Activated naive CD4-positive, alpha-beta T cell treated with anti-CD3 and anti-CD28 coated beads for 36 hours (primary cell): ENCODE measurements at regions not wholly inside any gene's neighbourhood (a gene's known extent, or its start where the extent isn't known, plus 50 kb on each side); places are given as distances from the start of the nearest gene placed in this dataset.

Experiments
- CTCF ChIA-PET: fragments of 350-600 bp; sonication (Branson Sonifier 250); formaldehyde crosslinking; loops from one replicate; lab custom pipeline; 2021; ENCODE audit warnings: antibody characterized with exemption; lab: Charles Lee
- DNase-seq: peaks from one replicate; pipeline ENCODE4 v3.0.0-alpha.2; 2020
- H3K27ac Mint-ChIP-seq: one replicate; pipeline ENCODE4 v1.8.0; 2021; ENCODE audit warnings: mild to moderate bottlenecking, mixed read lengths
- H3K27me3 Mint-ChIP-seq: one replicate; pipeline ENCODE4 v1.8.0; 2021; ENCODE audit warnings: low read depth, mixed read lengths
- H3K36me3 Mint-ChIP-seq: one replicate; pipeline ENCODE4 v1.8.0; 2021; ENCODE audit warnings: low read depth, mixed read lengths
- H3K4me1 Mint-ChIP-seq: one replicate; pipeline ENCODE4 v1.8.0; 2021; ENCODE audit warnings: low read depth, mixed read lengths
- H3K4me3 Mint-ChIP-seq: one replicate; pipeline ENCODE4 v1.8.0; 2021; ENCODE audit warnings: mild to moderate bottlenecking, moderate library complexity, mixed read lengths
- H3K9me3 Mint-ChIP-seq: one replicate; pipeline ENCODE4 v1.8.0; 2021; ENCODE audit warnings: mixed read lengths
- intact Hi-C: fragments of 100-400 bp; cut with micrococcal nuclease; formaldehyde crosslinking; loops from one replicate; pipeline ENCODE4 v1.15.1; 2023

DNA sequence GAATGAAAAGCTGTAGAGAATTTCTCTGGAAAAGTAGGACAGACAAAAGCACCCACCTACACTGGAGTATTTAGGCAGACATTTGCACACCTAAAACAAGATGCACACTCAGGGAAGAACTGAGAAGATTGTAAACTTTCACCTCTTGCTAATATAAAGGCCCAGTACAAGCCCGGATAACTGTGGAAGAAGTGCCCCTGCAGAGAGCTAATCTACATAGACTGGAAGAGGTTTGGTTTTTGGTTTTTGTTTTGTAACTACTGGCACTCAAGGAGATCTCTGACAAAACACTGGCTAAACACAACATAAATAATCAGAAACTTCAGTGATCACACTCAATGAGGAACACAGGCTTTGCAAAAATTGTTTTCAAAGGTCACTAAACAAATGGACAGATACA, 782.2 kb upstream of the SLC8A1 start:
- CTCF ChIA-PET, result no interaction called here

DNA sequence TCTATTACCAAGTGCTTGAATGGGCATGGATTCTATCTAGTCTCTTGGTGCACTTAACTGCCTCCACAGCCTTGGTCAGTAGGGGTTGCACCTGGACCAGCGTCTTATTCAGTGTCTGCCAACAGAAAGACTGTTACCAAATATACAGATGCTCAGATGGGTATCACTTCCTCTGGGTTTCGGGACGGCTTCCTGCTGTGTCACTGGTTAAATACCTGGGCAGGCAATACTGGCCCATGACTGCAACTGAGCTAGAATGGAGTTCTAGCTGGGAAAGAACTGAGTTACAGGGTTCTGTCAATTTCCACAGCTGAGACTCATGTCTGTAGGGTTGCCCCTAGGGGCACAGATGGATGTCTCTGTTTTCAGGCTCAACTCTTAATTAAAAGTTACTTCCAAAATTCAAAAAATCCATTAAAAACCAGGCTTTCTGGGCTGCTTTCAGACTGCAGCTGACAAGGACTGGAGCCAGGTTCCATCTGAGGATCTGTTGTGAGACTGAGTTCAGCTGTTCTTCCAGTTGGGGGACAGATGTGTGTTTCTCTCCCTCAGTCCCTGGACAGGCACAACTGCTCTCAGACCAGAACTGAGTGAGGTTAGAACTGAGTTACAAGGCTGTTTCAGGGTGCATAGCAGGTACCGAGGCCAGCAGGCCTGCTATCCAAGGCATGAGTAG, 789.6 kb upstream of the SLC8A1 start:
- intact Hi-C loops, result no loop called here
- Mint-ChIP-seq H3K27me3 (no peaks in the 10 kb centered on the region), H3K9me3 (peaks cover 5% of the 10 kb centered on the region), H3K4me3 (no peak overlapping the region), H3K36me3 (no peaks in the 10 kb centered on the region), H3K27ac (no peak overlapping the region), H3K4me1 (no peaks in the 10 kb centered on the region)
- DNase-seq, result no peak
- CTCF ChIA-PET, result interaction anchor here (0.6 kb wide), 1 partner anchor 1328 kb away, joined by 3 read pairs; no protein-coding TSS in a partner anchor

More for the DNA sequence above, 782.2 kb upstream of the SLC8A1 start:
- Mint-ChIP-seq H3K36me3 (no peaks in the 10 kb centered on the region), H3K27ac (no peak overlapping the region), H3K27me3 (no peaks in the 10 kb centered on the region), H3K4me3 (no peak overlapping the region), H3K9me3 (peaks cover 28% of the 10 kb centered on the region), H3K4me1 (no peaks in the 10 kb centered on the region)
- intact Hi-C loops, result no loop called here
- DNase-seq, result no peak

DNA sequence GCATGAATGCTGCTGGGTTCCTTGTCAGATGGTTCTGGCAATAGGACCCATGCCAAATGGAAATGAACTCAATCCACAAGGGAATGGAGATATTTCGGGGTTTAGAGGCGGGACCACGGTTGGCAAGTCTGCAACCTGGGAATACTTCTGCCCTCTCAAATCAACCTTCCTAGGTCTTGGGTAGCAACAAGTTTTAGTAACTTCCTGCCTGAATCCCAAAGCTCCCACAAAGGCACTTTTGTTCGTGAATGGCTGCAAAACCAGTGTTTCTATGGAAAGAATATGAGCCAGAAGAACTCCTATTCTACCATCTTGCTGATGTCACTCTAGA, 790.1 kb upstream of the SLC8A1 start:
- CTCF ChIA-PET, result no interaction called here
- H3K9me3 Mint-ChIP-seq, result peaks cover 5% of the 10 kb centered on the region
- intact Hi-C loops, result no loop called here

DNA sequence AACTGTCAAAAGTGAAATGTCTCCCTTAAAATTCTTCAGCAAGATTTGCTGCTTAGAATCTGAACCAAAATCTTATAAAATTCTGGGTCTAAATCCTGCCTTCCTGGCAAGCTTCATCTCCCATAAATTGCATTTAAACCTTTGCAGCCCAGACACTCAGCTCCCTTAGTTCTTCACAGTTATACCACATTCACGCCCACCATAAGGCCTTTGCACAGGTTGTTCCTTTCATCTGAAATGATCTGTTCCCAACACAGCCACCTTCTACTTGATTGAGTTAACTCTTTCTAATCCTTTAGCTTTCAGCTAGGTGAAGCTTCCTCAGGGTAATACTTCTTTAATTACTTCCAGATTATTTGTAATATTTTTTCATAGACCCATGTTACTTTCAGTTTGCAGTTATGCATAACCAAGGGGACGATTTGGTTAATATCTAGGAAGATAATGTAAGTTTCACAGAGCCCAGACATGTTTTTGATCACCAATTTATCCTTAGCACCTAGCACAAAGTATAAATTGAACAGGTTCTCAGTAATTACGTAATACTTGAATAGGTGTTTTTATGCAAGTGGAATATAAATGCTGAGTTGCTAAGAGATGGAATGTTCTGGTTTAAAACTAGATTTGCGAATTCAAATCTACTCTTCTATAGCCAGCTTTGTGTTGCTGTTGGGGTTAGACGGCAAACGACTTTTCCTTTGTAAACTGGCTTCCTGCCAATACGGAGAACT, 779.7 kb upstream of the PKDCC start:
- no peaks in the 10 kb centered on the region for H3K9me3 Mint-ChIP-seq
- H3K27me3 Mint-ChIP-seq, result no peaks in the 10 kb centered on the region
- no peak overlapping the region for H3K27ac Mint-ChIP-seq
- H3K36me3 Mint-ChIP-seq, result no peaks in the 10 kb centered on the region
- CTCF ChIA-PET, result no interaction called here
- H3K4me1 Mint-ChIP-seq, result no peaks in the 10 kb centered on the region
- H3K4me3 Mint-ChIP-seq, result no peak overlapping the region
- no peak for DNase-seq
- intact Hi-C loops, result no loop called here

More for the DNA sequence above, 790.1 kb upstream of the SLC8A1 start:
- H3K36me3 Mint-ChIP-seq, result no peaks in the 10 kb centered on the region
- H3K27me3 Mint-ChIP-seq, result no peaks in the 10 kb centered on the region
- no peak for DNase-seq
- H3K4me3 Mint-ChIP-seq, result no peak overlapping the region
- no peak overlapping the region for H3K27ac Mint-ChIP-seq
- H3K4me1 Mint-ChIP-seq, result no peaks in the 10 kb centered on the region

DNA sequence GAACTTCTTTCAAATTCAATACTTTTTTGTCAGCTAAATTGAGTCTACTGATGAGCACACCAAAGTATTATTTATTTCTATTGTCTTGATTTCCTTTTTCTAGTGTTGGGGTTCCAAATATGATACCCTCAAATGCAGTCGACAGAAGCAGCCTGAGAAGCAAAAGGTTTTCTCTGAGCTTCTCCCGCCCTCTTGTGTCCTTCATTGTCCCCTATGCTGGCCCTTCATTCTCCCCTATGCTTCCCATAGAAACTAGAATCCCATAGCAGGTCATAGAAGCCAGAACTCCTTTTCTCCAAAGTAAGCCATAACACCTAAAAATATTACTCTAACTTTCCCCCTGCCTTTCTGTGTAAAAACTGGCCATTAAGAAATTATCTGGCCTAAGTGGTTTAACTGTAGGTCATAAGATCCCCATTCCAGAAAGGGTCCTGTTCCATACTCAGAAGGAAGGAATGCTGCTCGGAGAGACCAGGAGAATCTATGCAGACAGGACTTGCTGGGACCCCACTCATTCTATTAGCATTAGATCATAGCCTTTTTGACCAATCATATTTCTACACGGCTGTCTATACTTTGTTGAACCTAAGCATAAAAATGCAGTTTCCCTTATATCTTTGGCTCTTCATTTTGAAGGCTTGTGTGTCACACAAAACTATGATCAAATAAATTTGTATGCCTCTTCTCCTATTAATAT, 764.6 kb upstream of the PKDCC start:
- Mint-ChIP-seq H3K27ac (no peak overlapping the region), H3K27me3 (no peaks in the 10 kb centered on the region), H3K4me1 (no peaks in the 10 kb centered on the region), H3K4me3 (no peak overlapping the region), H3K9me3 (no peaks in the 10 kb centered on the region), H3K36me3 (no peaks in the 10 kb centered on the region)
- intact Hi-C loops, result no loop called here
- CTCF ChIA-PET, result no interaction called here
- no peak for DNase-seq

DNA sequence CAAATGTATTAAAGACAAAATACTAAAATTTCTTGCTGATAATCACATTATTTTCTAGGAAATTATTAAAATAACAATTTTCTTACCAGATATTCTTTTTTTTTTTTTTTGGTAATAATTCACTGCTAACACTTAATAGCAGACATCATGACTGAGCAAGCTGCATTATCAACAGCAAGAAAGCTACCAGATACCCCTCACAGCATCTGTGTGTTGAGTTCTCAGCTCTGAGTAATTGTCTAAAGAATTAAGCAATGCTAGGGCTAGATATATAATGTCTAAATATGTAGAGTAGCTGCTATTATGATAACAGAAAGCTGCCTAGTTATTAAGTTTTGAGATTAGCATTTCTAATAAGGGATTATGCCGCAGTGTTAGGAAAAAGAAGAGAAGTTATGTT, 754.3 kb upstream of the PKDCC start:
- Mint-ChIP-seq H3K4me3 (no peak overlapping the region), H3K9me3 (peaks cover 4% of the 10 kb centered on the region), H3K27me3 (no peaks in the 10 kb centered on the region), H3K36me3 (no peaks in the 10 kb centered on the region), H3K27ac (no peak overlapping the region), H3K4me1 (no peaks in the 10 kb centered on the region)
- CTCF ChIA-PET, result no interaction called here
- intact Hi-C loops, result no loop called here
- no peak for DNase-seq

DNA sequence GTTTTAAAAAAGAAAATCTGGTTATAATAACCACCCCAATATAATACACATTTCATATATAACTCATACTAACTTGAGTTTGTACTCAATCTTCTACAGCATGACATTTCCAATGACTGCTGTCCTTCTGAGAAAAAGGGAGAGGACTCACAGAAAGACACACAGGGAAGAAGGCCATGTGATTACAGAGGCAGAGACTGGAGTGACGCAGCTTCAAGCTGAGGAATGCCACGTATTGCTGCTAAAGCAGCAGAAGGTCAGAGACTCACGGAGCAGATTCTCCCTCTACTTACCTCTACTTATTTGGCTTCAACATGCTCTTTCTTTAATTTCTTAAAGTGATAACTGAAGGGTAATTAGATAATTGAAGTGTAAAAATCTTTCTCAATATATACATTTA, 753.5 kb upstream of the PKDCC start:
- CTCF ChIA-PET, result no interaction called here

DNA sequence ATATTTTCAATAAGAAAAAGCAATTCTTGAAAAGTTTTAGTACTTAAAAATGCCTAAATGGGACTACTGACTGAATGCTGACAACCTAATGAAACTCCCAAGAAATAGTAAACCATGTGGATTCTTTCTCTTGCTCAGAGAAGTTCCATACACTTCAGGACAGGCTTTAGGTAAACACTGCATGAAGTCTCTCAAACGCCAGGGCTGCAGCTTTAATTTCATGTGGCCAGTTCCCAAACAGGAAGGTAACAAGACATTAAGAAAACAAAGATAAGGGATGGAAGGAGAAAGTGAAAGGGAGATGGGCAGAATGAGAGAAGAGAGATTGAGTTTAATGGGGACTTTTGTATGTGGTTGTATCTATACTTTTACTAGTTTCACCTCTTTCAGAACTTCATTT, 734.7 kb upstream of the PKDCC start:
- H3K27ac Mint-ChIP-seq, result no peak overlapping the region
- no peaks in the 10 kb centered on the region for H3K4me1 Mint-ChIP-seq
- H3K36me3 Mint-ChIP-seq, result no peaks in the 10 kb centered on the region
- peaks cover 3% of the 10 kb centered on the region for H3K9me3 Mint-ChIP-seq
- intact Hi-C loops, result no loop called here
- no peak overlapping the region for H3K4me3 Mint-ChIP-seq
- H3K27me3 Mint-ChIP-seq, result no peaks in the 10 kb centered on the region
- CTCF ChIA-PET, result interaction anchor here (0.7 kb wide), 1 partner anchor 238 kb away, joined by 4 read pairs; no protein-coding TSS in a partner anchor
- no peak for DNase-seq

More for the DNA sequence above, 753.5 kb upstream of the PKDCC start:
- no peak overlapping the region for H3K27ac Mint-ChIP-seq
- no peak overlapping the region for H3K4me3 Mint-ChIP-seq
- H3K4me1 Mint-ChIP-seq, result no peaks in the 10 kb centered on the region
- intact Hi-C loops, result no loop called here
- no peaks in the 10 kb centered on the region for H3K27me3 Mint-ChIP-seq
- no peak for DNase-seq
- H3K36me3 Mint-ChIP-seq, result no peaks in the 10 kb centered on the region
- H3K9me3 Mint-ChIP-seq, result peaks cover 4% of the 10 kb centered on the region

DNA sequence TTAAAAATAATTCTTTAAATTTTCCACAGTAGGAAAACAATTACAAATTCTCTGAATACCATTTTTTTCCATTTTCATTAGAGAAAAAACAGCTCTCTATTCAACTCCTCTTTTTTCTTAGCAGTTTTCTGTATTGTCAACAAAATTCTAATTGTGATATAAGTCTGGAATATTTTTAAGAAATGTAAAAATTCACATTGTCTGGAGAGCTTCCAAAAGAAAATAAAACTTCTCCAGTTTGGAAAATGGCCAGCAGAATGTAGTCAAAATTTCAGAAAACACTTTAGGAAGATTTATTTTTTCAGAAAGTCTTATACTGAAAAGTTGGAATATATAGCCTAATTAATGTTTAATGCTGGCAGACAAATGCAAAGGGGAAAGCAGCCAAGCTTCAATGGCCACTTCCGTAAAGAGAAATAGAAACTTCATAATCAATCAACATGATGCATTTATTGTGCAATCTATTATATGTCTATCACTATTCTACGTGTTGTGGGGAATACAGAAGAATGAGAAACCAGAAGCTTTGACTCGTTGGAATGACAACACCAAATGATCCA, 733.2 kb upstream of the PKDCC start:
- H3K27ac Mint-ChIP-seq, result no peak overlapping the region
- peaks cover 3% of the 10 kb centered on the region for H3K9me3 Mint-ChIP-seq
- H3K36me3 Mint-ChIP-seq, result no peaks in the 10 kb centered on the region
- no peaks in the 10 kb centered on the region for H3K4me1 Mint-ChIP-seq
- intact Hi-C loops, result no loop called here
- no peak for DNase-seq
- H3K27me3 Mint-ChIP-seq, result no peaks in the 10 kb centered on the region
- H3K4me3 Mint-ChIP-seq, result no peak overlapping the region
- CTCF ChIA-PET, result interaction anchor here (0.6 kb wide), 1 partner anchor 367 kb away, joined by 3 read pairs; no protein-coding TSS in a partner anchor

DNA sequence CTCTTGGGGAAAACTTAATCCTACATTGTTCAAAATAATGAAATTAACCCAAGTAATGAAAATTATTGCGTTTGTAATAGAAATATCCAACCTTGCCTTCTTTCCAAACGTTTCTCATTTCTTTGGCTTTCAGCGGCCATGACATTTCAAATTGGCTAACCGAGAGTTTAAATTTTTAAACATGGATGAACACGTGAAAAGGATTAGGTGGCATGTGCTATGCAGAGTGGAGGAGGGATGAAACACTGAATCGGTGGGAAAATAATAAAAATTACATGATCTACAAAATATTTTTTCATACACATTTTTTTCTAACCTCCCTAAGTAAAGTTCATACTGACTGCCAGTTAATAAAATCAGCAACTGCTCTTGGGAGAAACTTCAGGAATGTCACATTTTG, 728.4 kb upstream of the PKDCC start:
- no peaks in the 10 kb centered on the region for H3K36me3 Mint-ChIP-seq
- no peak for DNase-seq
- peaks cover 3% of the 10 kb centered on the region for H3K9me3 Mint-ChIP-seq
- intact Hi-C loops, result no loop called here
- no peak overlapping the region for H3K27ac Mint-ChIP-seq
- CTCF ChIA-PET, result no interaction called here
- no peaks in the 10 kb centered on the region for H3K4me1 Mint-ChIP-seq
- H3K4me3 Mint-ChIP-seq, result no peak overlapping the region
- no peaks in the 10 kb centered on the region for H3K27me3 Mint-ChIP-seq

DNA sequence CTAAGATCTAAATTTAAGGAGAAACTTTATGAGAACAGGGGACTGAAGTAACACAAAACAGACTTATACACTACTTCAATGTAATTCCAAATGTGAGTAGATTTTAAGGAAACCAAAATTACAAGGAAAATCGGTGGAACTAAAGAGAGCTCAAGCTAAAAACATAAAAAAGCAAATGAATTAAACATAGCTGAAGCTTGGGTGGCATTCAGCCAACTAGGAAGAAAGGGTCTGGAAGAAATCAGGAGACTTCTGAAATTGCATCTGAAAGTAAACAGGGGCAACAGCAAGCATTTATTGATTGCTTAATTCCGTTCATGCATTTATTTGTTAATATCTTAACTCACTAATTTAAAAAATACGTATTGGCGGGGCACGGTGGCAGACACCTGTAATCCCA, 727.3 kb upstream of the PKDCC start:
- Mint-ChIP-seq H3K4me1 (no peaks in the 10 kb centered on the region), H3K36me3 (no peaks in the 10 kb centered on the region), H3K27me3 (no peaks in the 10 kb centered on the region), H3K4me3 (no peak overlapping the region), H3K9me3 (peaks cover 3% of the 10 kb centered on the region), H3K27ac (no peak overlapping the region)
- DNase-seq, result no peak
- CTCF ChIA-PET, result no interaction called here
- intact Hi-C loops, result no loop called here

DNA sequence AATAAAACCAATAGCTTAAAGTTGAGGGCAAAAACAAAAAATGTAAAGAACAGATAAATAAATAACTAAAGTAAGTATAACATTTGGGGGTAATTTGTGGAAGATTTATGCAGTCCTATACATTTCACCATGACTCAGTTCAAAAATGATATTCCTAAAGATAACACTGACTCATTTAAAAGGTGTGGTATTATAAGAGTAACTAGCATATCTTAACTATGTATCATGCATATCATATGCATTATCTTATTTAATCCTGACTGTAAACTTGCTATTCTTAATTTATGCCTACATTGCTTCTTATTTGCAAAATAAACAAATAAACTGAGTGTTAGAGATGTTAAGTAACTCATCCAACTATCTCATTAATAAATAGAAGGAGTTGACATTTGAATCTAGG, 726.5 kb upstream of the PKDCC start:
- Mint-ChIP-seq H3K4me1 (no peaks in the 10 kb centered on the region), H3K4me3 (no peak overlapping the region), H3K27ac (no peak overlapping the region), H3K27me3 (no peaks in the 10 kb centered on the region), H3K9me3 (no peaks in the 10 kb centered on the region), H3K36me3 (no peaks in the 10 kb centered on the region)
- DNase-seq, result no peak
- intact Hi-C loops, result no loop called here
- CTCF ChIA-PET, result no interaction called here
